GM19351 (cell line): ENCODE measurements at regions not wholly inside any gene's neighbourhood (a gene's known extent, or its start where the extent isn't known, plus 50 kb on each side); places are given as distances from the start of the nearest gene placed in this dataset.

Experiments
- ATAC-seq: cut with Tn5 transposase; IDR thresholded peaks from one replicate; pipeline ENCODE4 v1.9.1; 2021; ENCODE audit warnings: mild to moderate bottlenecking, moderate library complexity; ENCODE audit not compliant: unreplicated experiment

DNA sequence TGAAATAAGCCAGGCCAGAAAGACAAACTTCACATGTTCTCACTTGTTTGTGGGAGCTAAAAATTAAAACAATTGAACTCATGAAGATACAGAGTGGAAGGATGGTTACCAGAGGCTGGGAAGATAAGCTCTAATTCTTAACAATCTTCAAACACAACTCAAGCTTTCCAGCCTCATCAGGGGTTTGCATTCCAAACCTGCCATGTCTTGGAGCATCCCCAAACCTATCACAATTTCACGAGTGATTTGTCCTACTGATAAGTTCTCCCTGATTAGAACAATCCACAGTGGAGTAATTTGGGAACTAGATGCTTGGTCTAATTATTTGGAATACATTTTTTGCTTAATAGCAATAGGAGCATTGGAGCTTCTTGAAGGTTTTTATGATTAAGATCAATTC, 418.5 kb upstream of the PKN2 start:
- ATAC-seq: no peak

DNA sequence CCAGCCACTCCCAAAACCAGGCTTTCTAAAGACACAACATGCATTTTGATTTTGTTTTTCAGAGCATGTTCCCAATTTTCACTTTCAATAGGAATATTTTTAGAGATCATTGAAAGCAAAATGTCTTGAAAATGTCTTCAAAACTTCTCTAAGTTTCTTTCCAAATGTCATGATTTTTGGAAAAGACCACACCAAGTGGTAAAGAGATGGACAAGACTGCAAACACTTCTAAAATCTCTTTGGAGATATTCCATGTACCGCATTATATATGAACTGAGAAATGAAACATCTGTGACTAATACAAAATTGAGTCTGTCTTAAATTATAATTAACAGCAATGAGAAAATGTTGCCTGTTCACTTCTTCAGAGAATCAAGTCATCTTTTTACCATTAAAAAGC, 418.0 kb upstream of the PKN2 start:
- no peak for ATAC-seq

DNA sequence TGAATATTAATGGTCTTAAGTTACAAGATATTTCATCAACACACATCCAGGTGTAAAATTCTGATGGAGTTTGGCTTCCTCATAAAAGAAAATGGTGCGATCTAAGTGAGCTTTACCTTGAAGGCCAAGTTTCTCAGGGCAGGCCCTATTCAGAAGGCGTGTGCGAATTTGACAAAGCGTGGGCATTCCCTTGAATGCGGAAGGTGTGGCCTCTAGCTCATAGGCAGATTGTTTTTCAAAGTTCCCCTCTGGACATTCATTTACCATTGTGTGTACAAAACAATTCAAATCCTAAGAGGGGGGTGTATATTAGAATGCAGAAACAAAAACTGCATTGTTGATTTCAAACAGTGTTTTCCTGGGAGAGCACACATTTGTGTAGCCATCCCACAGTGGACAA, 411.9 kb upstream of the PKN2 start:
- no peak for ATAC-seq

DNA sequence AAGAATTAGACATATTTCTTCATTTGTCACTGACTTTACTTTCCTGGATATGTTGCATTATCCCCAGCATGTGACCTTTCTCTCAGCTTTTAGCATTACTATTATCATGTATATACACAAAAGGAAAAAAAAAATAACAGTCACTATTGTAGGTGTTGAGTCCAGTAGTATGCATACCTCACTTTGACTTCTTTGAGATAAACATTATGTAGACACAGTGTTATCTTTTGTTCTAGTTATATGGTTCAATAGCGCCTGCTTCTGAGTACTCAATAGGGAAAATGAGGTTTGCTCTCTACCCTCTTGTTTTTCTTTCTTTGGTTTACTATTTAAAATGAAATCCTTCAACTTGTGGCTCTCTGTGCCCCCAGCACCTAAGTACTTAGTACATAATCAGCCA, 409.6 kb upstream of the PKN2 start:
- ATAC-seq: no peak

DNA sequence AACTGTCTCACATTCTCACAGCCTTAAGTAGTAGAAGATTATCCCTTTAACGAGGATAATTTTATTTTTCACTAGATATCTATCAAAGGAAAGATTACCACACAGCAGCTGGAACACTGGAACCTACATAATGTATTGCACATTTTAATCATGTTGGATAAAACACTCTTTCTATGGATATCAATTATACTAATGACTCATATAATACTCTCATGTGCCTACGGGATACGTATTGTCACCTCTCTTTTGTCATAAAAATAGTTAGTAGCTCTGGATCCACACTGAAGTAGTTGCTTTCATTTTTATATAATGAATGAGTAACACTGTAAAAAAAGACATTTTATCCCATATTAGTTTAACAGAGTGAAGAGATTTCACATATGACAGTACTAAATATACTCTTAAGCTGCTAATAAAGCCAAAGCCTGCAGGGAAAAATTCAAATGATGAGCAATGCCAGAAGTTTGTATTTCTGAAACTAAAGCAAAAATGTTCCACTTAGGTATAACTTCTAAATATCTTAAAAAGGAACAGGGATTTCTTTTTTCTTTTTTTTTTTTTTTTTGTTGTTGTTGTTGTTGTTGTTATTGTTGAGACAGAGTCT, 408.7 kb upstream of the PKN2 start:
- ATAC-seq: no peak

DNA sequence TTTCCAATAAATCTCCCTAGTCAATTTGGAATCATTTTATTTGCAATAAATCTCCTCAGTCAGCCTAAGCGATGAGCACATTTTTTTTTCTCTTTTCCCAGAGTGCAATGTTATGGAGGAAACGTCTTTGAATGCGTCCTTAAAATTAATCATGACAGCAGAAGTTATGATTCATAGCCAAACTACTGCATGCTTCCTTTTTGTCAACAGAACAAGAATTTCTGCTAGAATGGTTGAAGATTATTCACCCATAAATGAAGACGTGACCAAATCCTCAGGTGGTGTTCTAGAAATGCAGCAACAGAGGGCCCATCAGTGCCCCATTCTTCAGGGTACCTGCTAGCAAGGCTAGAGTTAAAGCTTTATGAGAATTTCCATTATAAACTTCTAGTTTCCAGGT, 407.9 kb upstream of the PKN2 start:
- peak; percentile 63 for ATAC-seq

DNA sequence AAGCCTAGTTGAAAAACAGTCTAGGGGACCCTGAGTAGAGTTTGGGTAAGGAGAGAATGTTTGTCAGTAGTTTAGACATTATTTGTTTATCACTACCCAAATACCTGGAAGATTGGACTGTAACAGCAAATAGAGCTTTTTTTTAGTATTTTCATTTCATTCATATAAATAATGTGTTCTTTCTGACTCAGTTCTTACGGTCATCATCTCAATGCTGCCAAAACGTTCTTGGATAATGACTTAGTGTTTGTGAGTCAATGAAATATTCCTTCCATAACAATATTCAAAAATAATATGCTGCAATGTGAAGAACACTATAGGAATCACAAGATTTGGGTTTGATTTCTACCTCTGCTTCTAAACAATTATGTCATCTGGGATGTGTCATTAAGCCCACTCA, 400.0 kb upstream of the PKN2 start:
- no peak for ATAC-seq

DNA sequence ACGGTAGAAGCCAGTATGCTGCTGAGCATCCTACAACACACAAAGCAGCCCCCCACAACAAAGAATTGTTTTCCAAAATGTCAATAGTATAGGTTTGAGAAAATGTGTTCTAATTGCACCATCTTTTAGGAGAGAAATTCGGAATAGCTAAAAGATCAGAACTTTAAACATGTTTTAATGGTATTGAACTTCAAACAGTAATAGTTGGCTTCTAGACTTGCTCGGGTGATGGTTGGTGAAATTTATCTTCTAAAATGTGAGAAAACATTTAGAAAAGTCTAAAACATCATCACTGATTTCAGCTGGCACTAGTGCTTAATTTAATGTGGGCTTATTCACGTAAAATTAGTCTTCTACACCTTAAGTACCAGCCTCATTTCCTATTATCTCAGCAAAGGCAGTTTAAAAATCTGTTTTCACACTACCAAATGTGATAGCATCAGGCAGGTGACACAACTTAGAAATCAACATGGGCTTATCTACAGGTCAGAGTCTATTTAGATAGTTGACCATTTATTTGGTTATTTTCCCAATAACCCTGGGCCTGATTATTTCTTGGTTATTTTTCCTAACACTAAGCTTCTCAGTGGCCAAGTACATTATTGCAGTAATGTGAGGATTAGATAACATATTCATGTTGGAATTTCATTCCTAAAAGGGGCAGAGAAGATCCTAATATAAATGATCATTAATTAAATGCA, 399.3 kb upstream of the PKN2 start:
- no peak for ATAC-seq

DNA sequence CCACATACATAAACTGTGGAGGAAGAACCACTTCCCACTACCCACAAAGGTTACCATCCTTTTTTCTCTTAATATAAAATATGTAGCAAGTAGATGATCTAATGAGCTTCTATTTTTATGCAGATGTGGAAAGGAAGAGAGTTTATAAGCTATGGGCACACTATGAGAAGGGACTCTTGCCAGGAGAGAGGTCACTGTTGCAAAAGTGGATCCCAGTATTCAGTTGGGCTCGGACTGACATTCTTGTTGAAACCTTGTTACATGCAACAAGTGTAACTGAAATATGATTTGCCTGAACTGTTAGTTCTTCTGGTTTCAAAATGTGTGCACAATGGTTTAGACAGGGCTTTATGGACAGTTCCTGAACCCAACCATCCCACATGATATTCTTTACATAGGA, 397.4 kb upstream of the PKN2 start:
- ATAC-seq: no peak

DNA sequence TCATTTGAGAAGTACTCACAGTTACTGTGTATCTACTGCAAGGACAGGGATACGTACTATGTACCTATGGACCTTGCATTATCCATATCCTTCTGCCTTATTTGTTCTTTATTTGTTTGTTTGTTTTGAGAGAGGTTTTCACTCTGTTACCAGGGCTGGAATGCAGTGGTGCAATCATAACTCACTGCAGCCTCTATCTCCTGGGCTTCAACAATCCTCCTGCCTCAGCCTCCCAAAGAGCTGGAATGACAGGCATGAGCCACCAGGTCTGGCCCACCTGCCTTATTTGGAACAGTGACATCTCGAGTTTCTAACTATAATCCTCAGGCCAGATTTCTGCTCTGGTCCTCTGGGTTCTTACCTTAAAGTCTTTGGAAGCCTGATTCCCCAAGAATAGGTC, 395.5 kb upstream of the PKN2 start:
- no peak for ATAC-seq

DNA sequence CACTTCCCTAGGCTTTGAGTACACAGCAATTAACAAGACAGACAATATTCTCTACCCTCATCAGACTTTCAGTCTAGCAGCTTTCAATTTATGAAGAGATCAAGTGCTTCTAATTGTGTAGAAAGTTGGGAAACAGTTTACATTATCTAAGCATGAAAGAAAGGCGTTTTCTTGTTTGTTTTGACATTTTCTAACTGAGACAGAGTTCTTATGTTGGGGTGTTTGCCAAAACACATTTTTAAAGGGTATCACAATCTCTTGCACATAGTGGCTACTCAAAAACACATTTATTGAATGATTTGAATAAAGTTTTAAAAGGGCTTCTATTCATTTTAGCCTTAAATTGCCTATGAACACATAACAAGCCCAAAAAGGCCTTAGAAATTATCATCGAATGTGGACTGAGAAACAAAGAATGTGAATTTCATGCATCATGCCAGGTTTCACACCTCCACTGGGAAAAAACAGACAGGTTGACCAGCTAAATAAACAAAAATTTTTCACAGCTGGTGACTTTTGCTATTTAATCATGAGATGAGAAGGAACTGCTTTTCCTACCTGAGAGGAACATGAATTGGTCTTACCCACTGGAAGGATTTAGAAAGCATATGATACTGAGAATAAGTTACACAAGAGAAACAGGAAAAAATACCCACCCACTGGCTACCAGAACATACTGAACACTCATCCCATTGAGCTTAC, 394.5 kb upstream of the PKN2 start:
- ATAC-seq: no peak

DNA sequence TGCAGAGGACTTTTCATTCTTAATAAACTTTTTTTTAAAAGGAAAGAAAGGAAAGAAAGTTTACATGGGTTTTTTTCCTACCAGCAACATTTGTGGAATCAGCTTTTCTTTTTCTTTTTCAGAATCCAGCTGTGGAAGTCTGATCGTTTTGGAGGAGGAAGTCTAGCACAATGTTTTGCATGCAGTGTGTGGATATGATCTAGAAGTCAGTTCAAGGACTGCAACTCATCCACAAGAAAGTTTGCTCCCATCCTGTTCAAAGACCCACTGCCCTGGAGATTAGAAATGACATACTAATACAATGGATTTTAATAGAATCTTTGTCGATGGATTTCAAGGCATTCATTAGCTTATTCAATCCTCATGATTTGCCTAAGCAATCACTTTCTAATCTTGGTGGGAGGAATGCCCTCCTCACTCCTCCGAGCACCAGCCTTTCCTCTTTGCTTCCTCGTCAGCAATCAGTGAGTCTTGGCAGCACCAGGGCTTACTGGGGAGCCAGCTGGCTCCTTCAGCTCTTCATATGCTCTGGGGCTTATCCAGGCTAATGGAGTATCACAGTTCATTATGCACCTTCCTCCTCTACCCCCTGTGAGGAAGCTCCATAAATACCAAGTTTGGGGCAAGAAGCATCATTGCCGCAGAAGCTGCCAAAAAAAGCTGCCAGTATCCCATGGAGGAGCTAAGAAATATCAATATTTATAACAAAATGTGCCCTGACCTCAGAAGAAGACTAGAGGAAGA, 392.3 kb upstream of the PKN2 start:
- ATAC-seq: no peak

DNA sequence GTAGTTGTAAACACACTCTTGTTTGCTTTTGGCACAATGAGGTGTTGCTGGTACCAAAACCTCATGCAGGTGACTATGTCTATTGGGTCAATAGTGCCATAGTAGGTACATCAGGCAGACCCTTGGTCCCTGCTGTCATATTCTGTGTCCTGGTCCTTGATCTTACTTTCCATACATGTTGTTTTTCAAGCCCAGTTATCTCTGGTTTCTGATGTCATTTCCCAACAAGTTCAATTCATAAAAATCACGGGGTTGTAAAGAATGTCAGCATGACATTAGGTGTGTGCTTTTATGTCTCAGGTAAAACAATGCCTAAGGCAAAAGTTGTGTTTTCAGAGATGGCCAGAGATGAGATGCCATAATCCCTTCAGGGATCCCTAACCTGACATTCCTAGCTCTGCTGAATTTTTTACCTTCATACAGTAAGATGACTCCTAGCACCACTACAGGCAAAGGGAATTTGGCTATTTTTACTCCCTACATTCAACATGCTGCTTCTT, 390.3 kb upstream of the PKN2 start:
- ATAC-seq: no peak

DNA sequence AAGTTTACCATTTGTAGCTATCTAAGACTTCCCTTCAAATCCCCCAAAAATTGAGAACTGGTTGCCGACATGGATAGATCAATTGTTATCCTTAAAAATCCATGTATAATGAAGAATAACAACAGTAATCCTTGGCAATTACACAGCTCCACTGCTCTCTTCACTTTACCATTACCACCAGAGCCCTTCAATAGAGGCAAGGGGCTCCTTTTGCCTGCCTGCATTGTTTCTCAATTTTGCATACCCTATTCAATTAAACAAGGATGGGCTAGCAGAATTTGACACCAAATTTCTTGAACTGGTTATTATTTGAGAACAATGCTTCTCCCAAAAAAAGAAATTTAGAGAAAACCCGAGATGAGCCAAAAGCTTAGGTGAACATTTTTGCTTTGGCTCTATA, 387.8 kb upstream of the PKN2 start:
- ATAC-seq: no peak

DNA sequence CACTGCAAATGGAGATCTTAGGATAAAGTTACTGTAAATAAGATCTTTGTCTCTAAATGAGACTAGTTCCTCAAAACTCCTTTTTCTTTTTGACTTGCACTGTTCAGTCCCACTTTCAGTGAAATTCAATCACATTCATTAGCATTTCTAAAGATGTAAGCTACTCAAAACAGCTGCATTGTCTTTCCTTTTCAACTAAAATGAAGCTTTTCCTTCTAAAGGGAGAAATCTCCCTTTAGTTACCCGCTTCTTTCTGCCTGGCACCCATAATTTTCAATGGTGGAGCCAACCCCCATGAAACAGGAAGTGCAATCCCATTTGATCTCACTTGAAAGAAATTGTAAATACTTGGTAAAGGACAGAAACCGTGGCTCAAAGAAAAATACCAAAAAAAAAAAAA, 387.4 kb upstream of the PKN2 start:
- ATAC-seq: no peak

DNA sequence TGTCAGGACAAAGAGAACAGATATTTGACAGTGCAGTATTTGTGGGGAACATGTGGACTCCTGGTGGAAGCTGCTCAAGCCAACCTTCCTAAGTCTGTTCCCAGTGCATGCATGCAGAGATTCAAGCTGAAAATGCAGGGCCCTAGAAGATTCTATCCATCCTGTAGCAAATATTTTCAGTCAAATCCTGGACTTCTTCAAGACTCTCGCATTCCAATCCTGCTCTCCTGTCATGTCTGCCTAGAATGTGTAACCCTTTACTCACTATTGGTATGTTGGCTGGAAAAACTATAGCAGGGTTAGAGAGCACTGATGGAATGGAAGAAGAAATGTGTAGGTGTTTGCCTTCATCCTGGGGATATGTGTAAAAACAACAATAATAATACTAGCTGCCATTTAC, 385.6 kb upstream of the PKN2 start:
- no peak for ATAC-seq

DNA sequence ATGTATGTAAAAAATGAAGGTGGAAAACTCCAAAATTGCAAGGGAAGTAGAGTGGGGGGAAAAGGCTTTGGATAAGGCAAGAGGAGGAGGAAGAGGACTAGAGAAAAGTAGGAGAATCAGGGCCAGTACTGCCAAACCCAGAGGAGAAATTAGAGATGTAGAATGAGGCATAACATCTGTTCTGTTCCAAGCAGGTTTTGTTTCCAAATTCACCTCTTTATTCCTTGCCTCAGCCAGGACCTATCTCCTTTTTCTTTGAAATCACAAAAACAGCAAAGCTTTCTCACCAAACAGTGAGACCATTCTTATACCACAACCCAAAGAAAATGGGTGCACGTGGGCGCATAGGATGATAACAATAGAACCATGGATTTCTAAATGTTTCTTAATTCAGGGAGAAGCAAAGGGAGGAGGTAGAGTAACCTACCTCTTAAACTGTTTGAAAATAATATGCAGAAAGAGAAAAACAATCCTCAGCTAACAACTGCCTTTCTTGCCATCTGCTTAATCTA, 383.3 kb upstream of the PKN2 start:
- no peak for ATAC-seq

DNA sequence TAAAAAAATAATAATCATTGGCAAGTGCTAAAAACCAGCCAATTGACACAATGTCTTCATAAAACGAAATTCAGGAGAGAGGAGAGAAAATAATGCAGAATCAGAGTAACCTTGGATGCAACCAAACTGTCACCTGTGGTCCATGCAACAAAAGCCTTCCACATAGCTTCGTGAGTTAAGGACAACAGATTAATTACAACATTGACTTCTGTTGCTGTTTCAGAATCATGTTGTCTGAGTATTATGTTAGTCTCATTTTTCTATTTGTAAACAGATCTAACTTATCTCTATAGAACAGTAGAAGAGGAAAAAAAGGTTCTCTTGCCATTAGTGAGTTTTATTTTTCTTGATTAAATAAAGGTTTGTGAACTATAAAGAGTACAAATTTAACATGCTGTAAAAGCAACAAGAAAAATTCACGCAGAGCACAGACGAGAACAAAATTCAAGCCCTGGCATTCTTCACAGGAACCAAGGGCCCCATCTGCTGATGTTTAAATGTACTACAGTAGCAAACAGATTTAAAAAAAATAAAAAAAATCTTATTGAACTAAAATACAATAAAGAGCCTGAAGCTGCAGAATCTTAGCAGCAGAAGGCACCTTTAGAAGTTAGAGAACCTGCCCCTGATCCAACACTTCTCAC, 381.1 kb upstream of the PKN2 start:
- ATAC-seq: no peak

DNA sequence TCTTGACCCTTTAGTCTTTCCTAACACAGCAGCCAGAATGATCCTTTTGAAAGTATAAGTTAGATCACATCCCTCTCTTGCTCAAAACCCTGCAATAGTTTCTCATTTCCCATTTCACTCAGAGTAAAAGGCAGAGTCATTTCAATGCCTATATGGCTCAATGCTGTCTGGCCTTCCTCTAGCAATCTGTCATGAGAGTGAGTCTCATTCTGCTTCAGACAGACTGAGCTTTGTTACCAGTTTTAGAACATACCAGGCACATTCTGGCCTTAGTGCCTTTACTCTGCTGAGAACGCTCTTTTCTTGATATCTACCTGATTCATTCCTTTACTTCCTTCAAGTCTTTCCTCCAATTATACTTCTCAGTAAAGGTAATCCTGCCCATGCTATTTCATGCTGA, 372.8 kb upstream of the PKN2 start:
- no peak for ATAC-seq

DNA sequence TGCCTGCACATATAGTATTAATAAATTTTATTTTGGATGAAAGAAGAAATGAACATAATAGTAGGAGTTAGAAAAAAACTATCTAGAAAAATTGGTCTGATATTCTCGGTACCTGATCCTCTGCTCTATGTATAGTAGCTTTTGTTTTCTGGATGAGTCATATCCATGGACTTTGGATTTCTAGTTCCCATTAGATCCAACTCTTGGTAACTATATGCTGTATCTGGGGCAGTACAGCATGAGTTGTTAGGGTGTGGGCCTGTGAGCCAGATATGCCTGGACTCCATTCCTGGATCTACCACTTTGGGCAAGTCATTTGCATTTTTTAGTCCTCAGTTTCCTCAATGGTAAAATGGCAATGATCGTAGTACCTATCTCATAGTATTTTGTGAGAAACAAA, 372.2 kb upstream of the PKN2 start:
- no peak for ATAC-seq

DNA sequence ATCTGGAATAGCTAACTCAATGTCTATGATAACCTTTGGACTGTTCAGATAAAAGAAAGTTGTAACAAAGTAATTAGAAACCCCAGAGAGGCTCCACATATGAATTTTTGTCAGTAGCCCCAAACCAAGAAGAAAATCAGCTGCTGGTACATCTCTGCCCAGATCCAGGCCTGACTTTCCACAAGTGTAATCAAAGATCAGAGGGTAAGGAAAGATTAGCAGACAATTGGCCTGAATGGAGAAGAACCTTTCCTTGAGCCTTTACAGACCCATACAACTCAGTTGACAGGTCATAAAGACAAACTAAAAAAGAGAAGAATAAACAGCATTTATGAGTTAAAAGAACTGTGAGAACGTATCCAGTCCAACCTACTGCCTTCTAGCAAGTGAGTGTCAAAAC, 366.7 kb upstream of the PKN2 start:
- no peak for ATAC-seq
